HG03460 (cell line): ENCODE measurements at regions not wholly inside any gene's neighbourhood (a gene's known extent, or its start where the extent isn't known, plus 50 kb on each side); places are given as distances from the start of the nearest gene placed in this dataset.

Source experiments
- ATAC-seq: cut with Tn5 transposase; IDR thresholded peaks from one replicate; pipeline ENCODE4 v1.9.1; 2021; ENCODE audit not compliant: unreplicated experiment

- ATAC-seq: no peak
Measured at GRCh38 chrX:38886112-38886511, 84.9 kb downstream of the MID1IP1 start.

DNA sequence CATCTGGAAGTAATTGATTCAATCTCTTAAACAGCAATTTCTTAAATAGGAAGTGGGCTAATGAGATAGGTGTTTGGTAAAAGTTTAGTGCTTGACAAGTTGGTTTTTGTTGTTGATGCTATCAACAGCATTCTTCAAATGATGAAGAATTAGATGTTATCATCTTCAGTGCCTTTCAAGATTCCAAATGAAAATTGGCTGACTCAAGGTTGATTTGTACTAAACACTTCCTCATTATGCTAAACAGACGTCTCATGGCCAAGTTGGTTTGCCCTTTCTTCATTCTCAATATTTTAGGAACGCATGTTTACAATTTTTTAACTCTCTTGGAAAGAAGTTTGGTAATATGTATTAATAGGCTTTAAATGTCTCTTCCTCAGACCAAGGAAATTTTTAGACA is 86.0 kb downstream of the MID1IP1 start:
- ATAC-seq: no peak

DNA sequence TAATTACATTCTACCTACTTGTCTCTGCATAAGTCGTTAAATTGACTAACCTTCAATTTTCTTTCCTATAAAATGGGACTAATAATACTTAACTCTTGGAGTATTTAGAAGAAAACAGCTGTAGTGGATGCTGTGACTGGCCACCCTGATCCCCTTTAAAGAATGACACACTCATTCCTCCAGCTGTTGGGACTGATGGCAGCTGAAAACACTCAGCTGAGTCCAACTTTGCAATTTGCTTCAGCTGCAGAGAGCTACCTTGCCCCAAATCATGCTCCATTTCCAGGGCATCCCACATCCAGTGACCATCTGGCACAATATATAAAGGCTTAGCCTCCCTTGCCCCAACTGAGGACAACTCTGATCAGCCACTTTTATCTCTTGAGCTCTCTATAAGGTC is 89.1 kb downstream of the MID1IP1 start:
- ATAC-seq: no peak

DNA sequence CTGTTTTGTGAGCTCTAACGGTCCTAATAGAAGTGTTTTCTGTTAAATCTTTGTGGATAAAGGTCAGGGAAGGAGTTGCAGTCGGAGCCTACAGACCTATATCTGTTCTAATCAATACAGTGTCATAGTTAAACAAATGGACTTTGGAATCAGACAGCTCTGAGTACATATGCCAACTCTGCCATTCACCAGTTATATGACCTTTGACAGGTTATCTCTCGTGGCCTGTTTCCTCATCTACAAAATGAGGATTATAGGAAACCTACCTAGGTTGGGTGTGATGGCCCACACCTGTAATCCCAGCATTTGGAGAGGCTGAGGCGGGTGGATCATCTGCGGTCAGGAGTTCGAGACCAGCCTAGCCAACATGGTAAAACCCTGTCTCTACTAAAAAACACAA is 89.7 kb downstream of the MID1IP1 start:
- no peak for ATAC-seq

DNA sequence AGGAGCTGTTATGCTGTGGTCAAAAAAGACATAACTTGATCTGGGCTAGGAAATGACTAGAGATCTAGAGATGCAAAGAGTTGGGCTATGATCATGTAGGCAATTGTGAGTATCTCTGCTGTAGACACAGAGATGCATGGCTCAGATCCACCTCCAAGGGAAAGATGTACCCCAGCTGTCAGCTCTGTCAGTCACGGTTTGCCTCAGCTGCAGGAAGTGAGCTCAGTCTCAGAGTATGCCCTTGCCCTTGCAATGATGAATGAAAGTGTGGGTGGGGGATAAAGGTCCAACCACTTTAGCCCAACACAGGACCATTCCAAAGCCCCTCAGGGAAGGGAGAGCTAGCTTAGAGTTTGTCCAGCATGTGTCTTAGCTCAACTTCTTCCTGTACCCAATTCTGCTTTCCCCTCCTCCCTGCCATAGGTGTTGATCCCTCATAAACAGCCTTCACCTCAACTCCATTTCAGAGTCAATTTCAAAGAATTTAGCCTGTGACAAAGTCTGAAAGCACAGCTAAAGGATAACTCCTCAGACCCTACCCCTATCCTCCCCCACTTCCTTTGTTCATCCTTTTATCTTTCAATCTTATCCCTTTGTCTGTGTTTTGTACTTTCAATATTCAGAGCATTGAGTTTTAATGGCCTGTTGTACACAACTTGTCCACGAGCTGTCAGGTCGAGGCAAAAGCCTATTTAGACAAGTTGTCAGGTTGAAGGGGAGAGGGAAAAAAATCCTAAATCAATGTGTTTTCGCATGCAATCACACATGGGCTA is 90.6 kb downstream of the MID1IP1 start:
- peak; percentile 97 for ATAC-seq

DNA sequence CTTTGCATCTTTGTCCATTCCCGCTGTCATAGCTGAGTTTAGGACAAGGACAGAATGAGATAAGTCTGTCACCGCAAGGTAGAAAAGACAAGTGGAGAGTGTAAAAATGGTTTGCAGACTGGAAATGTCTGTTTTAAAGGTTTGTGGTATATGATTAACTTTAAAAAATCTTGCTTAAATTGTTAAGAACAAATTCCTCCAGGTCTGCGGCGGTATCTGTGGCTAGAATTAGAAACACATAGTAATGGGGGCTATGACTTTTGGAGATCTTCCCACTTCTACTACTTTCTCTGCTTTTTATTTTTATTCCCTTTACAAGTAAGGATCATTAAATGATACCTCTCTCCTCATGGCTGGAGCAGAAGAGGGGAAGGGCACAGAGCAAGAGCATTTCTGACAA is 92.2 kb downstream of the MID1IP1 start:
- ATAC-seq: no peak

- ATAC-seq: no peak
Measured at GRCh38 chrX:38895775-38896174, 94.5 kb downstream of the MID1IP1 start.

DNA sequence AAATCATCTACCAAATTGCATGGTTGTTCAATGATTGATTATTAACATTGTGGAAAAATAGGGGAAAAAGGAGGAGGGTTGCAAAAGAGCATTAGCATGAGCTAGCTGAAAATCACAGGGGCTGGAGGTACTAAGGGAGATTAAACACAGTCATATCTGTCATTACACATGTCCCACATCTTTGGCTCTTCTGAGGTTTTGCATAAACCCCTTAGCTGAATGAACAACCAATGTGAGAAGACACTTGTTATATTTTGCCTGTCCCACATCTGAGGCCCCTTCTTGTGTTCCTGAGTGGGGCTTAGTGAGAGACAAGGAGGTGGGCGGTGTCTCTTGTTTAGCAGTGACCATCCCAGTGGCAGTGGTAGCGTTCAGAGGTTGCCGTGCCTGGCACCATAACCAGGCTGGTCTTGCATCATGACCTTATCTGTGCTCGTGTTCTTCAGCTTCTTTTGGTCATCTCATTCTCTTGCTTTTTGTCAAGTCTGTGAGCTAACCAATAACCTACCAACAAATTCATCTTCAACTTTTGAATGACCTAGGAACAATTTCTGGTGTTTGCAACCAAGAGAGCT is 95.6 kb downstream of the MID1IP1 start:
- ATAC-seq: peak; percentile 82

DNA sequence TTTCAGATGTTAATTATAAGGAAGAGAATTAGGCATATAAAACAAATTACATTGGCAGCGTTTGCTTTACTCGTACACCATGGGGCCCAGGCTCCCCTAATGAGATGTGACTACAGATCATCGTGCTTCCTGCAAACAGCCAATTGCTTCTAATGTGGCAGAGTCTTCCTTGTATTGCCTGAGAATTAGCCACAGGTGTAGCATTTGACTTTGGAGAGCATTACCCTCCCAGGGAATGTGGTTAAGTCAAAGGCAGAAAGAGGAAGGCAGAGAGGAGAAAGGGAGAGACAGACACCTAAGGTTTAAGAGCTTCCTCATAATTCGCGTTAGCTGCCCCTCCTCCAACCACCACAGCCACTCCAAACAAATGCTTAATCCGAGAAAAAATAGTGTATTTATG is 97.0 kb downstream of the MID1IP1 start:
- no peak for ATAC-seq

GRCh38 chrX:38899650-38900049 is 98.4 kb downstream of the MID1IP1 start:
- ATAC-seq: no peak

- ATAC-seq: no peak
Measured at GRCh38 chrX:38900719-38901118, 99.5 kb downstream of the MID1IP1 start.

DNA sequence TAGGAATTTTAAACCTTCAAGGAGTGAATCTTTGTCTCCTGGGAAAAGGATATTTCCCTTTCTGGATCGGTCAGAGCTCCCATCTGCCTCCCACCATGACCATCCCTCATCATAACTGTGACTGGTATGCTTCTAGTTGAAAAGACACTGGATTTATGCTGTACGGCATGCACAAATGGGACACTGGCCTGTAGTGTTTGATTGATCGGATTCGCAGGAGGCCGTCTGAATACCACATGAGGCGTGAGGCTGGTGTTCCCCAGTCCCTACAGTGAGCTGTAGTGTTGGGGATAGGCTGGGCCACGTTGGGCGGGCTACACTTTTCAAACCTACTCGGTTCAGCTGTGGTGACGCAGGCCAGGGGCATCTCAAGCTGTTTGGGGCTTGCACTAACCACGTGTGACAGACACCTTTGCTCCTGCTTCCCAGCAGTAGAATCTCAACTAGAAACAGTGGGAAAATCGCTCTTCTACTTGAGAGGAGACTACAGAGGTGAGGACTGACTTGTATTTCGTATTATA is 101.8 kb downstream of the MID1IP1 start:
- ATAC-seq: no peak

DNA sequence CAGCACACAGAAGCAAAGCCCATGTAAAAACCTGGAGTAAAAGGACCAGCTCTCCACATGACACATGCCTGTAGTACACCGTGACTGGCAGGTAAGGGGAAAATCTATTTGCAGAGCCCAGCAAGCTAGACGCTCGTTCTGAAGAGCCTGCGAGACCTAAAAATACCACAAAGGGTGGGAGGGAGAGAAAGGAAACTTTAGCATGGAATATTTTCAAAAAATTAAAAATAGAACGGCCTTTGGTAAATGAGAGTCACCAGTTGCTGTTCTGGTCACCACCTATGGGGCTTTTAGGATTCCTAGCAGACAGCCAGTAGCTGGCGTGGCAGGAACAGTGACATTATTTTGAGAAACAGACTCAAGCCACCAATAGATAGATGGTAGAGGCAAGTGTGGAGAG is 115.5 kb downstream of the MID1IP1 start:
- no peak for ATAC-seq

- no peak for ATAC-seq
Measured at GRCh38 chrX:38917954-38918353, 116.7 kb downstream of the MID1IP1 start.

DNA sequence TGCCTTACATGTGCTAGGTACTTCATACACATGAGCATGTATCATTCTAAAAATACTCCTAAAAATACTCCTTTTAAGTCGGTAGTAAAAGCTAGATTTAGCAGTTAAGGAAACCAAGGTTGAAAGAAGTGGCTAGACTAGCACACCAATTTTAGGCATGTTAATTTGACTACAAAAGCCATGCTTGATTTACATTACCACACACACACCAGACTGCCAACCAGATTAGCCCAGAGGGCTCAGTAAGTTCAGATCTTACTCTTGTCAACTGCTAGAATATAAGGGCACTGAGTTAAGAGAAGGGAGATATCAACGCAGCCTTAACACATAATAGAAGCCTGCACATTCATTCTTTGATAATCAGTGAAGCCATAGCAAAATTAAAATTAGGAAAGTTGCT is 117.9 kb downstream of the MID1IP1 start:
- ATAC-seq: no peak

GRCh38 chrX:38919853-38920528 is 118.7 kb downstream of the MID1IP1 start:
- ATAC-seq: no peak

- ATAC-seq: no peak
Measured at GRCh38 chrX:38923451-38923969, 122.3 kb downstream of the MID1IP1 start.

DNA sequence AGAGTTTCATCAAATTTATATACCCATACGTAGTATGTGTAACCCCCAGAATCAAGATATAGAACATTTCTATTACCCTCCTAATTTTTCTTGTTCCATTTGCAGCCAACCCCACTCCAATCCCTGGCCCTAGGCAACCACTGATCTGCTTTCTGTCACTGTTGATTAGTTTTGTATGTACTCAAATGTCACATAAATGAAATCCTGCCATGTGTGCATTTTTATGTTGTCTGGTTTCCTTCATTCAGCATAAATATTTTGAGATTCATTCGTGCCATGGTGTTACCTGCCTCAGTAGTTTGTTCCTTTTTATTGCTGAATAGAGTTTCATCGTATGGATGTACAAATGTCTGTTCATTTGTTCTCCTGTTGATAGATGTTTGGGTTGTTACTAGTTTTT is 126.3 kb downstream of the MID1IP1 start:
- no peak for ATAC-seq

DNA sequence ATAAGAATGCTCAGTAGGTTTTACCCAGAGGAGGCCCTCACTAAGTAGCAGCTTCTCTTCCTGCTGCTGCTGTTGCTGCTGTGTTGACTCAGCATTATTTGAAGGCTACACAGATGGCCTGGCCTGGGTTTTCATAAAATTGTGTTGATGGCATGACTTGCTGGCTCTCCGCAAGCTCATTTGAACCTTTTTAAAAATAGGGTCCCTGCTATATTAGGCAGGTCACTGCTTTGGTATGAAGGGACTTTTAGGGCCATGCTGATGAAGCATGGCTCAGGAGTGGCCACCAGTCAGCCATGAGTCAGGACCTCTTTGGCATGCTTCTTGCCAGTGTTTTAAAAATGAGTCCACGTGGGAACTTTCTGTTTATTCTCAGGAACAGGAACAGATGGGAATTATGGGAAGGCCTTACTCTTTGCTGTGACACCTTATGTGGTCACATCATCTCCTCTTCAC is 128.7 kb downstream of the MID1IP1 start:
- no peak for ATAC-seq

DNA sequence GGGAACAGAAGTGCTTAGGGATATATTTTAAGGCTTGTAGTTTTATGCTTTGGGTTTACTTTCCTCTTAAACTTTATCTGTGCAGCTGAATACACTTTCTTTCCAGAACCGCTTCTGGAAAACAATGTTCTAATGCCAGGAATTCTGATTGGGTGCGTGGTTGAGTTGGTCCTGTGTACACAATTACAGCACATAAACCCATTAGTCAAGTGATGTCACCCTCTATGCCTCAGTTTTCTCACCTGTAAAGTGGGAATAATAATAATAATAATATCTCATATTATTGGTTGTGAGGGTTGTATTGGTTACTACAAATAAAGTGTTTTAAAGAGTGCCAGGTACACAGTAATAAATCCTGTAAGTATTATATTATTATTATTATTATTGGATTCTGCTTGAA is 129.2 kb downstream of the MID1IP1 start:
- no peak for ATAC-seq

DNA sequence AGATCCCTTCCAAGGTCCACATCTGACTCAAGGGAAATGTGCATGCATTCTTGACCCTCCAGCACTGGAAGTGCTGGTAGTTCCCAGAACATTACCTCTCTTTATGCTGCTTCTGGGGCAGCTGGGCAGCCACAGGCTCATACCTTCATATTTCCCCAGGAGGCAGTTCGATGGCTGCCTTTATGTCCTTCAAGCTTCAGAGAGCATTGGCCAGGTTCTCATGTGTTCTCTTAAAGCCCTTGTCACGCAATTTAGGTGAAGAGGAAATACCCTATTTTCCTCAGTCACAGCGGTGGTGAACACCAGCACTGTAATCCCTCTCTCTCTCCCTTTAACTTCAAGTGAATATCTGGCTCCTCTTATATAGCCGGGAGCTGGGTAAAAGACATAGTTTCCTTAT is 134.3 kb downstream of the MID1IP1 start:
- no peak for ATAC-seq

- ATAC-seq: no peak
Measured at GRCh38 chrX:38937400-38937799, 136.1 kb downstream of the MID1IP1 start.
